Body of pancreas (tissue), 4 donors: ENCODE measurements at regions not wholly inside any gene's neighbourhood (a gene's known extent, or its start where the extent isn't known, plus 50 kb on each side); places are given as distances from the start of the nearest gene placed in this dataset.
A peak's percentile ranks its signal among the peaks of the same experiment; 100 is the strongest.

Experiments
- ATAC-seq: fragments of 150-250 bp; one replicate; pipeline ENCODE4 v1.9.1; 2016
- DNase-seq, 4 donors: peaks; one replicate each; pipeline ENCODE4 v3.0.0-alpha.2; 2019
- H3K27ac ChIP-seq, 4 donors: fragments of 200-600 bp; sonication (generic); 1 replicate in 3 of 4; 2 replicates in 1 of 4; pipeline versions ENCODE4 v1.5.1 to v1.6.1; 2016 to 2019; ENCODE audit warnings: mild to moderate bottlenecking in 1 of 4, mixed read lengths in 1 of 4, moderate library complexity in 1 of 4
- H3K27me3 ChIP-seq, 2 donors: fragments of 200-600 bp; sonication (generic); one replicate each; pipeline ENCODE4 v1.6.0; 2016; ENCODE audit warnings: mild to moderate bottlenecking in 1 of 2
- H3K36me3 ChIP-seq, 2 donors: fragments of 200-600 bp; sonication (generic); replicated peaks in 1 of 2; 2 replicates each; pipeline ENCODE4 v1.5.1; 2016; ENCODE audit warnings: low read depth in 2 of 2; ENCODE audit not compliant: insufficient read depth in 1 of 2
- H3K4me1 ChIP-seq: fragments of 200-600 bp; sonication (generic); one replicate; pipeline ENCODE4 v1.6.0; 2016
- H3K4me3 ChIP-seq, 2 donors: fragments of 200-600 bp; sonication (generic); 1 replicate in 1 of 2; 2 replicates in 1 of 2; pipeline ENCODE4 v1.5.1; 2016 to 2019
- H3K9me3 ChIP-seq, 3 donors: fragments of 200-600 bp; sonication (generic); 1 replicate in 2 of 3; 2 replicates in 1 of 3; pipeline ENCODE4 v1.5.1; 2016
- CTCF ChIP-seq, 7 experiments: fragments of 450-650 bp in 4 of 7; fragments of 200-600 bp in 3 of 7; sonication (generic) in 3 of 7; IDR thresholded peaks; one replicate each; pipeline ENCODE4 v1.5.1; 2016 to 2019; ENCODE audit warnings: antibody characterized with exemption in 7 of 7
- POLR2A ChIP-seq, 3 donors: fragments of 450-650 bp; IDR thresholded peaks; one replicate each; pipeline ENCODE4 v1.6.1; 2016; ENCODE audit warnings: antibody characterized with exemption in 3 of 3, mild to moderate bottlenecking in 2 of 3
- WGBS, 2 donors: methylation state at CpG; one replicate each; pipeline ENCODE4 v1.1.5; 2017; 5-methylcytosine and 5-hydroxymethylcytosine counted together
- intact Hi-C: fragments of 100-400 bp; cut with DNase I; formaldehyde crosslinking; loops from one replicate; pipeline ENCODE4 v1.15.1; 2023

GRCh38 chr14:34325493-34325892, 136.5 kb downstream of the SPTSSA start:
- TF ChIP-seq CTCF (IDR thresholded peaks at IDR 0.05) (no peak), POLR2A (IDR thresholded peaks at IDR 0.05) (no peak)
- Histone ChIP-seq H3K36me3 (no peaks in the 10 kb centered on the region), H3K4me3 (no peak overlapping the region), H3K4me1 (peaks cover 5% of the 10 kb centered on the region), H3K27ac (no peak overlapping the region), H3K27me3 (no peaks in the 10 kb centered on the region), H3K9me3 (no peaks in the 10 kb centered on the region)
- intact Hi-C loops, result loop anchor here (10.0 kb wide), 1 partner anchor 481 kb away; no protein-coding TSS in a partner anchor
- DNase-seq (no peak), ATAC-seq (no peak)

- DNase-seq (peak in 3 of 4 donors; percentile 20 to 47 (median 41)), ATAC-seq (no peak)
- Histone ChIP-seq H3K9me3 (no peaks in the 10 kb centered on the region), H3K27me3 (no peaks in the 10 kb centered on the region), H3K4me3 (no peak overlapping the region), H3K36me3 (no peaks in the 10 kb centered on the region), H3K4me1 (peaks cover 5% of the 10 kb centered on the region), H3K27ac (no peak overlapping the region)
- no peak for TF ChIP-seq POLR2A (IDR thresholded peaks at IDR 0.05)
- TF ChIP-seq CTCF (IDR thresholded peaks at IDR 0.05), result peak in 6 of 7 experiments; percentile 54 to 68 (median 62)
- 15 to 16% methylated on average over 6 of the region's 6 CpGs for WGBS, 2 donors
- intact Hi-C loops, result loop anchor here (10.0 kb wide), 1 partner anchor 480 kb away; no protein-coding TSS in a partner anchor
These were observed 137.7 kb downstream of the SPTSSA start for GRCh38 chr14:34324363-34324795.

- H3K36me3 ChIP-seq, result no peaks in the 10 kb centered on the region
- no peak overlapping the region for H3K27ac ChIP-seq
- intact Hi-C loops, result loop anchor here (10.0 kb wide), 1 partner anchor 478 kb away; no protein-coding TSS in a partner anchor
- no peaks in the 10 kb centered on the region for H3K27me3 ChIP-seq
- peaks cover 5% of the 10 kb centered on the region for H3K4me1 ChIP-seq
- ATAC-seq (peak; percentile 85), DNase-seq (peak; percentile 52 to 72 (median 62))
- H3K4me3 ChIP-seq, result no peak overlapping the region
- TF ChIP-seq CTCF (IDR thresholded peaks at IDR 0.05) (peak; percentile 34 to 70 (median 65)), POLR2A (IDR thresholded peaks at IDR 0.05) (no peak)
- H3K9me3 ChIP-seq, result no peaks in the 10 kb centered on the region
- 27 to 32% methylated on average over 8 of the region's 8 CpGs for WGBS, 2 donors
These were observed 139.1 kb downstream of the SPTSSA start for GRCh38 chr14:34322940-34323418.

GRCh38 chr14:34319140-34319539, 142.9 kb downstream of the SPTSSA start:
- intact Hi-C loops, result no loop called here
- no peaks in the 10 kb centered on the region for H3K9me3 ChIP-seq
- no peak overlapping the region for H3K27ac ChIP-seq
- ATAC-seq (no peak), DNase-seq (no peak)
- no peak overlapping the region for H3K4me3 ChIP-seq
- H3K4me1 ChIP-seq, result peaks cover 1% of the 10 kb centered on the region
- H3K27me3 ChIP-seq, result no peaks in the 10 kb centered on the region
- TF ChIP-seq CTCF (IDR thresholded peaks at IDR 0.05) (no peak), POLR2A (IDR thresholded peaks at IDR 0.05) (no peak)
- 90 to 91% methylated on average over 4 of the region's 4 CpGs for WGBS, 2 donors
- H3K36me3 ChIP-seq, result no peaks in the 10 kb centered on the region

- TF ChIP-seq CTCF (IDR thresholded peaks at IDR 0.05) (no peak), POLR2A (IDR thresholded peaks at IDR 0.05) (no peak)
- H3K4me3 ChIP-seq, result no peak overlapping the region
- no peaks in the 10 kb centered on the region for H3K9me3 ChIP-seq
- no peaks in the 10 kb centered on the region for H3K36me3 ChIP-seq
- ATAC-seq (no peak), DNase-seq (no peak)
- 77 to 83% methylated on average over 2 of the region's 2 CpGs for WGBS, 2 donors
- intact Hi-C loops, result no loop called here
- no peaks in the 10 kb centered on the region for H3K4me1 ChIP-seq
- H3K27me3 ChIP-seq, result no peaks in the 10 kb centered on the region
- H3K27ac ChIP-seq, result no peak overlapping the region
These were observed 144.0 kb downstream of the SPTSSA start for GRCh38 chr14:34318014-34318413.
